Endothelial cell of umbilical vein (primary cell): ENCODE measurements at regions not wholly inside any gene's neighbourhood (a gene's known extent, or its start where the extent isn't known, plus 50 kb on each side); places are given as distances from the start of the nearest gene placed in this dataset.

Experiments used
- BruUV-seq: library from RNA; stranded (reverse); fragments of 400-500 nt; replicated peaks from 2 replicates; lab custom pipeline; 2021; lab: Mats Ljungman, UMichigan
- CTCF ChIA-PET: fragments of 300-600, 350-600 bp; sonication (Branson Sonifier 250); formaldehyde crosslinking; loops from one replicate; lab custom pipeline; 2021; ENCODE audit warnings: antibody characterized with exemption, inconsistent platforms; lab: Charles Lee
- POLR2A ChIA-PET: fragments of 300-600, 350-600 bp; sonication (Branson Sonifier 250); formaldehyde crosslinking; loops from one replicate; lab custom pipeline; 2021; ENCODE audit warnings: antibody characterized with exemption, inconsistent platforms; lab: Charles Lee
- DNase-seq: peaks from one replicate; pipeline ENCODE4 v3.0.0-alpha.2; 2011; ENCODE audit warnings: low read depth, low spot score
- FAIRE-seq: peaks from 2 replicates; lab custom pipeline; 2011; peaks lifted over from hg19 to GRCh38; lab: Jason Lieb, UNC
- H2AFZ ChIP-seq: 2 replicates; pipeline ENCODE4 v1.6.0; 2012; ENCODE audit warnings: low read depth, low read length, control low read depth, inconsistent platforms
- H3K27ac ChIP-seq: 2 replicates; pipeline ENCODE4 v1.5.1; 2011; ENCODE audit warnings: low read depth, mild to moderate bottlenecking, control low read depth, low read length, moderate library complexity; ENCODE audit not compliant: insufficient read depth
- H3K27me3 ChIP-seq, 2 experiments: 2 replicates each; pipeline versions ENCODE4 v1.6.0 to v1.6.1; 2011; ENCODE audit warnings: low read length in 2 of 2, mixed read lengths in 1 of 2; ENCODE audit not compliant: control insufficient read depth in 2 of 2, insufficient read depth in 2 of 2
- H3K36me3 ChIP-seq, 2 experiments: 2 replicates in 1 of 2; 3 replicates in 1 of 2; pipeline ENCODE4 v1.5.1; 2011; ENCODE audit warnings: low read length in 2 of 2, mild to moderate bottlenecking in 1 of 2, moderate library complexity in 1 of 2; ENCODE audit not compliant: control insufficient read depth in 2 of 2, insufficient read depth in 2 of 2; ENCODE audit errors: extremely low read depth in 1 of 2
- H3K4me1 ChIP-seq: 3 replicates; pipeline ENCODE4 v1.5.1; 2011; ENCODE audit warnings: mild to moderate bottlenecking, low read length; ENCODE audit not compliant: control insufficient read depth, insufficient read depth; ENCODE audit errors: extremely low read depth
- H3K4me2 ChIP-seq: 2 replicates; pipeline ENCODE4 v1.6.1; 2011; ENCODE audit warnings: low read length, control low read depth, mixed read lengths; ENCODE audit not compliant: insufficient read depth
- H3K4me3 ChIP-seq, 3 experiments: fragments of 200-600 bp in 1 of 3; sonication (generic), shearing (Covaris generic) in 1 of 3; replicated peaks in 1 of 3; 2 replicates each; pipeline ENCODE4 v1.5.1; 2011 to 2016; ENCODE audit warnings: control low read depth in 3 of 3, low read length in 3 of 3, mild to moderate bottlenecking in 2 of 3, inconsistent platforms in 1 of 3, low read depth in 1 of 3, moderate library complexity in 1 of 3; ENCODE audit not compliant: insufficient read depth in 1 of 3
- H3K79me2 ChIP-seq: 2 replicates; pipeline ENCODE4 v1.6.0; 2012; ENCODE audit warnings: low read length, inconsistent platforms; ENCODE audit not compliant: control insufficient read depth, insufficient read depth
- H3K9ac ChIP-seq: replicated peaks from 2 replicates; pipeline ENCODE3; 2011; ENCODE audit warnings: low read length, control low read depth; ENCODE audit not compliant: insufficient read depth; ENCODE audit errors: extremely low read depth
- H3K9me1 ChIP-seq: replicated peaks from 3 replicates; pipeline ENCODE4 v1.6.0; 2011; ENCODE audit warnings: mild to moderate bottlenecking, low read length; ENCODE audit not compliant: control insufficient read depth, insufficient read depth; ENCODE audit errors: extremely low read depth
- H3K9me3 ChIP-seq: replicated peaks from 2 replicates; pipeline ENCODE4 v1.5.1; 2012; ENCODE audit warnings: low read length, inconsistent platforms; ENCODE audit not compliant: control insufficient read depth, insufficient read depth
- H4K20me1 ChIP-seq: replicated peaks from 2 replicates; pipeline ENCODE3; 2011; ENCODE audit warnings: mild to moderate bottlenecking, low read length; ENCODE audit not compliant: control insufficient read depth, insufficient read depth; ENCODE audit errors: extremely low read depth
- CTCF ChIP-seq, 2 donors: IDR thresholded peaks; 1 replicate in 1 of 2; 2 replicates in 1 of 2; pipeline ENCODE4 v1.5.1; 2011; ENCODE audit warnings: low read length in 2 of 2, mild to moderate bottlenecking in 2 of 2, moderate library complexity in 2 of 2, control low read depth in 1 of 2, inconsistent platforms in 1 of 2, low read depth in 1 of 2; ENCODE audit not compliant: insufficient read depth in 1 of 2; ENCODE audit errors: extremely low read depth in 1 of 2
- EZH2 ChIP-seq: IDR thresholded peaks from 2 replicates; pipeline ENCODE4 v1.6.1; 2012; ENCODE audit warnings: borderline replicate concordance, low read depth, mild to moderate bottlenecking, moderate library complexity, low read length, inconsistent platforms; ENCODE audit not compliant: severe bottlenecking
- FOS ChIP-seq: IDR thresholded peaks from 2 replicates; pipeline ENCODE4 v1.6.1; 2011; ENCODE audit warnings: mild to moderate bottlenecking, low read length, moderate library complexity, borderline replicate concordance; ENCODE audit not compliant: insufficient read depth
- GATA2 ChIP-seq: IDR thresholded peaks from 2 replicates; pipeline ENCODE4 v1.7.0; 2011; ENCODE audit warnings: low read depth, mild to moderate bottlenecking, moderate library complexity, mixed read lengths, low read length; ENCODE audit not compliant: insufficient read length, insufficient read depth
- JUN ChIP-seq: IDR thresholded peaks from 2 replicates; pipeline ENCODE4 v1.6.1; 2011; ENCODE audit warnings: borderline replicate concordance, low read depth; ENCODE audit not compliant: insufficient read length, insufficient read depth
- MAX ChIP-seq: IDR thresholded peaks from 2 replicates; pipeline ENCODE4 v1.6.1; 2011; ENCODE audit not compliant: insufficient read depth, insufficient read length
- MYC ChIP-seq: IDR thresholded peaks from one replicate; pipeline ENCODE4 v1.6.1; 2011; ENCODE audit warnings: mild to moderate bottlenecking, low read depth, low read length
- POLR2A ChIP-seq: IDR thresholded peaks from 2 replicates; pipeline ENCODE4 v1.6.1; 2012; ENCODE audit warnings: low read depth, mild to moderate bottlenecking, control low read depth, low read length
- POLR2AphosphoS5 ChIP-seq: IDR thresholded peaks from 2 replicates; pipeline ENCODE4 v1.6.1; 2012; ENCODE audit warnings: low read depth, mild to moderate bottlenecking, control low read depth, low read length, moderate library complexity; ENCODE audit not compliant: insufficient read depth
- dilution Hi-C: fragments of 300-500 bp; cut with MboI; formaldehyde crosslinking; loops from one replicate; pipeline ENCODE4 v1.15.0; 2019; ENCODE audit warnings: low sequenced_read_pairs; ENCODE audit not compliant: extremely low pct_ligation_motif_present
- intact Hi-C: fragments of 100-400 bp; cut with micrococcal nuclease; formaldehyde crosslinking; loops from one replicate; pipeline ENCODE4 v1.10.0; 2022

GRCh38 chr7:84471576-84471975 lies 277.0 kb upstream of the SEMA3A start:
- CTCF ChIA-PET, result interaction anchor here (1.0 kb wide), 1 partner anchor 12 kb away, joined by 4 read pairs; no protein-coding TSS in a partner anchor
- TF ChIP-seq CTCF (IDR thresholded peaks at IDR 0.05; ENCODE audit: extremely low read depth in 1 of 2, insufficient read depth in 1 of 2, low read depth in 1 of 2, low read length in 2 of 2) (no peak), MAX (no peak), POLR2AphosphoS5 (no peak), JUN (no peak), GATA2 (no peak), EZH2 (no peak), POLR2A (no peak), MYC (no peak), FOS (no peak)

More at GRCh38 chr7:84471576-84471975, 277.0 kb upstream of the SEMA3A start:
- Histone ChIP-seq H3K4me2 (no peak overlapping the region), H3K4me1 (peaks cover 5% of the 10 kb centered on the region), H3K36me3 (no peaks in the 10 kb centered on the region), H3K27me3 (no peaks in the 10 kb centered on the region), H4K20me1 (no peaks in the 10 kb centered on the region), H3K9ac (no peak overlapping the region), H3K9me3 (no peaks in the 10 kb centered on the region), H3K27ac (no peak overlapping the region), H3K79me2 (no peaks in the 10 kb centered on the region), H2AFZ (no peak overlapping the region), H3K4me3 (no peak overlapping the region), H3K9me1 (no peaks in the 10 kb centered on the region)
- FAIRE-seq, result no peak
- POLR2A ChIA-PET, result no interaction called here
- dilution Hi-C loops, result no loop called here
- no TSS peak for BruUV-seq
- no peak for DNase-seq
- intact Hi-C loops, result no loop called here
